Sigmoid colon (tissue), 4 donors: ENCODE measurements at regions not wholly inside any gene's neighbourhood (a gene's known extent, or its start where the extent isn't known, plus 50 kb on each side); places are given as distances from the start of the nearest gene placed in this dataset.

Experiments used
- EP300 ChIP-seq, 4 donors: sonication (generic); formaldehyde crosslinking; IDR thresholded peaks; one replicate each; pipeline ENCODE4 v1.6.1; 2017; ENCODE audit warnings: antibody characterized with exemption in 4 of 4
- POLR2A ChIP-seq, 2 donors: fragments of 450-650 bp; IDR thresholded peaks; one replicate each; pipeline ENCODE4 v1.6.1; 2016; ENCODE audit warnings: antibody characterized with exemption in 2 of 2, mild to moderate bottlenecking in 2 of 2, moderate library complexity in 2 of 2
- POLR2AphosphoS5 ChIP-seq, 4 donors: sonication (generic); formaldehyde crosslinking; IDR thresholded peaks; one replicate each; pipeline ENCODE4 v1.6.1; 2017; ENCODE audit warnings: antibody characterized with exemption in 4 of 4
- TF ChIP-seq, protein P1 (sequence below), 4 experiments: fragments of 450-650 bp in 3 of 4; fragments of 200-600 bp in 1 of 4; IDR thresholded peaks; one replicate each; pipeline ENCODE4 v1.5.1; 2016 to 2019; ENCODE audit warnings: antibody characterized with exemption in 4 of 4, mild to moderate bottlenecking in 3 of 4, moderate library complexity in 2 of 4

GRCh38 chr9:7320139-7320538 lies 479.4 kb downstream of the DMAC1 start:
- TF ChIP-seq POLR2A (IDR thresholded peaks at IDR 0.05) (no peak), POLR2AphosphoS5 (IDR thresholded peaks at IDR 0.05) (peak in 3 of 4 donors; percentile 47 to 64 (median 57)), EP300 (IDR thresholded peaks at IDR 0.05) (no peak)
- TF ChIP-seq, protein P1, sequence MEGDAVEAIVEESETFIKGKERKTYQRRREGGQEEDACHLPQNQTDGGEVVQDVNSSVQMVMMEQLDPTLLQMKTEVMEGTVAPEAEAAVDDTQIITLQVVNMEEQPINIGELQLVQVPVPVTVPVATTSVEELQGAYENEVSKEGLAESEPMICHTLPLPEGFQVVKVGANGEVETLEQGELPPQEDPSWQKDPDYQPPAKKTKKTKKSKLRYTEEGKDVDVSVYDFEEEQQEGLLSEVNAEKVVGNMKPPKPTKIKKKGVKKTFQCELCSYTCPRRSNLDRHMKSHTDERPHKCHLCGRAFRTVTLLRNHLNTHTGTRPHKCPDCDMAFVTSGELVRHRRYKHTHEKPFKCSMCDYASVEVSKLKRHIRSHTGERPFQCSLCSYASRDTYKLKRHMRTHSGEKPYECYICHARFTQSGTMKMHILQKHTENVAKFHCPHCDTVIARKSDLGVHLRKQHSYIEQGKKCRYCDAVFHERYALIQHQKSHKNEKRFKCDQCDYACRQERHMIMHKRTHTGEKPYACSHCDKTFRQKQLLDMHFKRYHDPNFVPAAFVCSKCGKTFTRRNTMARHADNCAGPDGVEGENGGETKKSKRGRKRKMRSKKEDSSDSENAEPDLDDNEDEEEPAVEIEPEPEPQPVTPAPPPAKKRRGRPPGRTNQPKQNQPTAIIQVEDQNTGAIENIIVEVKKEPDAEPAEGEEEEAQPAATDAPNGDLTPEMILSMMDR (IDR thresholded peaks at IDR 0.05) = no peak
